ENCODE measurements at regions not wholly inside any gene's neighbourhood (a gene's known extent, or its start where the extent isn't known, plus 50 kb on each side); places are given as distances from the start of the nearest gene placed in this dataset.

DNA sequence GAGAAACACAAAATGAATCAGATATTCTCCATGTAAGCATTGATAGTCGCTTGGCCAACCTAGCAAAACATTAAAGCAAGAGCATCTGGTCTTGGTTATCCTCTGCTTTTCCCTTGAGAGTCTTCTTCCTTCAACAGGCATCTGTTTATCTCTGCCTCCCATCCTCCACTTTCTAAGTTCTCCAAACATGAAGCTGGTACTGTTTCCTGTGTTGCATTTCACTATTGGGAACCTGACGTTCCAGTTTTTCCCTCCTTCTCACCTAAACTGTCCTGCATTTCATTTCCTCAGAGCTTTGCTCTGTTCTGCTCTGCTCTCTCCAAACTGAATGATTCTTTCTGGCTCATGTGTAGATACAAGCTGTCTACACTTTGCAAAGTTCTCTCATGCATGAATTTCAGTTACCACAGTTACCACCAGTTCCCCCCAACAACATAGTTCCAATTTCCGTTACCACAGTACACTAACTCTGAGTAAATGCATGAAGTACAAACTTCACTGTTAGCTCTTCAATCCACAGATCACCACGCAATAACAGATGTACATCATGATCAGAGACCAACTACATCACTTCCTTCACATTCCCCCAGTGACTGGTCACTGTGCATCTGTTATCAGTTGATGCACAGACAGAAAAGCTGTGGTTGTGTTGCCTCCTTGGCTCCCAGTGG is 86.7 kb upstream of the F13A1 start:
- no peak for TF ChIP-seq FOXM1 (IDR thresholded peaks at IDR 0.05; ENCODE audit: borderline replicate concordance, low read depth)
- TF ChIP-seq TCF12 (IDR thresholded peaks at IDR 0.05; ENCODE audit: low read depth) = no peak
- TF ChIP-seq USF1 (IDR thresholded peaks at IDR 0.05) = no peak
- no peak for TF ChIP-seq YY1 (IDR thresholded peaks at IDR 0.05; ENCODE audit: low read depth)
- TF ChIP-seq CREB1 (IDR thresholded peaks at IDR 0.05; ENCODE audit: low read depth) = no peak
- no peak for TF ChIP-seq EGR1 (IDR thresholded peaks at IDR 0.05)
- no peak for TF ChIP-seq EP300 (IDR thresholded peaks at IDR 0.05; ENCODE audit: borderline replicate concordance)
- TF ChIP-seq TEAD4 (IDR thresholded peaks at IDR 0.05) = no peak
- TF ChIP-seq RAD21 (IDR thresholded peaks at IDR 0.05; ENCODE audit: low read depth) = no peak
- TF ChIP-seq TAF1 (IDR thresholded peaks at IDR 0.05; ENCODE audit: low read depth) = no peak
- TF ChIP-seq NFIC (IDR thresholded peaks at IDR 0.05) = no peak
- TF ChIP-seq CEBPB (IDR thresholded peaks at IDR 0.05) = no peak
- no peak for TF ChIP-seq MAX (IDR thresholded peaks at IDR 0.05)
- TF ChIP-seq, protein P1, sequence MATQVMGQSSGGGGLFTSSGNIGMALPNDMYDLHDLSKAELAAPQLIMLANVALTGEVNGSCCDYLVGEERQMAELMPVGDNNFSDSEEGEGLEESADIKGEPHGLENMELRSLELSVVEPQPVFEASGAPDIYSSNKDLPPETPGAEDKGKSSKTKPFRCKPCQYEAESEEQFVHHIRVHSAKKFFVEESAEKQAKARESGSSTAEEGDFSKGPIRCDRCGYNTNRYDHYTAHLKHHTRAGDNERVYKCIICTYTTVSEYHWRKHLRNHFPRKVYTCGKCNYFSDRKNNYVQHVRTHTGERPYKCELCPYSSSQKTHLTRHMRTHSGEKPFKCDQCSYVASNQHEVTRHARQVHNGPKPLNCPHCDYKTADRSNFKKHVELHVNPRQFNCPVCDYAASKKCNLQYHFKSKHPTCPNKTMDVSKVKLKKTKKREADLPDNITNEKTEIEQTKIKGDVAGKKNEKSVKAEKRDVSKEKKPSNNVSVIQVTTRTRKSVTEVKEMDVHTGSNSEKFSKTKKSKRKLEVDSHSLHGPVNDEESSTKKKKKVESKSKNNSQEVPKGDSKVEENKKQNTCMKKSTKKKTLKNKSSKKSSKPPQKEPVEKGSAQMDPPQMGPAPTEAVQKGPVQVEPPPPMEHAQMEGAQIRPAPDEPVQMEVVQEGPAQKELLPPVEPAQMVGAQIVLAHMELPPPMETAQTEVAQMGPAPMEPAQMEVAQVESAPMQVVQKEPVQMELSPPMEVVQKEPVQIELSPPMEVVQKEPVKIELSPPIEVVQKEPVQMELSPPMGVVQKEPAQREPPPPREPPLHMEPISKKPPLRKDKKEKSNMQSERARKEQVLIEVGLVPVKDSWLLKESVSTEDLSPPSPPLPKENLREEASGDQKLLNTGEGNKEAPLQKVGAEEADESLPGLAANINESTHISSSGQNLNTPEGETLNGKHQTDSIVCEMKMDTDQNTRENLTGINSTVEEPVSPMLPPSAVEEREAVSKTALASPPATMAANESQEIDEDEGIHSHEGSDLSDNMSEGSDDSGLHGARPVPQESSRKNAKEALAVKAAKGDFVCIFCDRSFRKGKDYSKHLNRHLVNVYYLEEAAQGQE (IDR thresholded peaks at IDR 0.05; ENCODE audit: low read depth) = no peak
- TF ChIP-seq ZBTB7A (IDR thresholded peaks at IDR 0.05; ENCODE audit: low read depth) = no peak

DNA sequence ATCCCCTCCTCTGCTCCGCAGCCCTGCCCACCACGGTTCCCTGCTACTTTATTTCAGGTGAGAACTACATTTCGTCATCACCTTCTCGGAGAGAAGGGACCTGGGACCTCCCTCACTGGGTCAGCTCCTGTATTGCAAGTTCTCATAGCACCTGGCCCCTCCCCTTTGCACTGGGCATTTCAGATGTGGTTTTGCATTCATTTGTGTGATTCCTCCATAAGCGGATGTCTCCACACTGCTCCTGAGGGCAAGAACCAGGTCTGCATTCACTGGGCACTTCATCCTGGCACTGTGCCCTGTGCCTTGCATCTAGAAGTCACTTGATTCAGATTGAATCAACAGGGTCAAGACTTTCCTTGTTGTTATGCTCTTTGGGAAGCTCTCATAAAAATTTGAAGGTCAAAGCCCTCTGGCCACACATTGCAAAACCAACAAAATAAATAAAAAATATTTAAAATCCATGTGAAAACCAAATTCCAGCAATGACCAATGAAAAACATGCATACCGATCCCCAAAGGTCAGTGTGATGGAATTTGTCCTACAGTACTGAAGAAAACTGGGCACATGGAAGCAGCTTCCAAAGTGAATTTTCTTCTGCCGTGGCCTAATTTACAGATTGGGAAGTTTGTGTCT is 89.1 kb upstream of the F13A1 start:
- TF ChIP-seq NFIC (IDR thresholded peaks at IDR 0.05) (no peak), EP300 (IDR thresholded peaks at IDR 0.05; ENCODE audit: borderline replicate concordance) (no peak), MAX (IDR thresholded peaks at IDR 0.05) (no peak), CREB1 (IDR thresholded peaks at IDR 0.05; ENCODE audit: low read depth) (no peak), YY1 (IDR thresholded peaks at IDR 0.05; ENCODE audit: low read depth) (no peak), TCF12 (IDR thresholded peaks at IDR 0.05; ENCODE audit: low read depth) (no peak), TEAD4 (IDR thresholded peaks at IDR 0.05) (no peak), USF1 (IDR thresholded peaks at IDR 0.05) (no peak), ZBTB7A (IDR thresholded peaks at IDR 0.05; ENCODE audit: low read depth) (no peak), CEBPB (IDR thresholded peaks at IDR 0.05) (no peak), TAF1 (IDR thresholded peaks at IDR 0.05; ENCODE audit: low read depth) (no peak), FOXM1 (IDR thresholded peaks at IDR 0.05; ENCODE audit: borderline replicate concordance, low read depth) (no peak), RAD21 (IDR thresholded peaks at IDR 0.05; ENCODE audit: low read depth) (no peak), EGR1 (IDR thresholded peaks at IDR 0.05) (no peak)
- TF ChIP-seq, protein P1 (IDR thresholded peaks at IDR 0.05; ENCODE audit: low read depth) = no peak

GRCh38 chr6:6411115-6411514 is 90.7 kb upstream of the F13A1 start:
- no peak for TF ChIP-seq USF1 (IDR thresholded peaks at IDR 0.05)
- no peak for TF ChIP-seq NFIC (IDR thresholded peaks at IDR 0.05)
- TF ChIP-seq TCF12 (IDR thresholded peaks at IDR 0.05; ENCODE audit: low read depth) = no peak
- TF ChIP-seq ZBTB7A (IDR thresholded peaks at IDR 0.05; ENCODE audit: low read depth) = no peak
- TF ChIP-seq TEAD4 (IDR thresholded peaks at IDR 0.05) = no peak

DNA sequence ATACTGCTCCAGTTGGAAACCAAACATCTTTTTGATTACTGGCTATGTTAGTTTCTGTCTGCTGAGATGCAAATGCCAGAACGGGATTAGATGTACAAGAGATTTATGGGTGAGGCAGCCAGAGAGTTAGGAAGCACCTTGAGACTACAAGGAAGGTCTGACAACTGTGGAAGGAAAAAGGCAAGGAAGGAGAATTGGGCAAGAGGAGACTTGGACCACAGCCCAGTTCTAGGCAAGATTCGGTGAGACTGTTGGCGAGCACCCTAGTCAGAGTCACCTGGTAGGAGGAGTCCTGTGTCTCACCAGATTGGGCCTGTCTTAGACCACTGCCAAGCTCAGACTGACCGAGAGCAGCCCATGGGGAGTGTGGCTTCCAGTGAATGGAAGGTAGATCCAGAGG is 91.8 kb upstream of the F13A1 start:
- TF ChIP-seq TAF1 (IDR thresholded peaks at IDR 0.05; ENCODE audit: low read depth) (no peak), FOXM1 (IDR thresholded peaks at IDR 0.05; ENCODE audit: borderline replicate concordance, low read depth) (no peak), MAX (IDR thresholded peaks at IDR 0.05) (no peak), EP300 (IDR thresholded peaks at IDR 0.05; ENCODE audit: borderline replicate concordance) (no peak), TCF12 (IDR thresholded peaks at IDR 0.05; ENCODE audit: low read depth) (no peak), YY1 (IDR thresholded peaks at IDR 0.05; ENCODE audit: low read depth) (no peak), NFIC (IDR thresholded peaks at IDR 0.05) (no peak), USF1 (IDR thresholded peaks at IDR 0.05) (no peak), CREB1 (IDR thresholded peaks at IDR 0.05; ENCODE audit: low read depth) (no peak), TEAD4 (IDR thresholded peaks at IDR 0.05) (no peak), RAD21 (IDR thresholded peaks at IDR 0.05; ENCODE audit: low read depth) (no peak), ZBTB7A (IDR thresholded peaks at IDR 0.05; ENCODE audit: low read depth) (no peak), CEBPB (IDR thresholded peaks at IDR 0.05) (no peak), EGR1 (IDR thresholded peaks at IDR 0.05) (no peak)
- TF ChIP-seq, protein P1 (IDR thresholded peaks at IDR 0.05; ENCODE audit: low read depth) = no peak
